Liver (tissue), 8 donors: ENCODE measurements at regions not wholly inside any gene's neighbourhood (a gene's known extent, or its start where the extent isn't known, plus 50 kb on each side); places are given as distances from the start of the nearest gene placed in this dataset.

Experiments used
- DNase-seq: peaks from one replicate; pipeline ENCODE4 v3.0.0-alpha.2; 2017; ENCODE audit warnings: low spot score
- H3K27ac ChIP-seq, 2 donors: one replicate each; pipeline ENCODE4 v1.7.0; 2013; ENCODE audit warnings: inconsistent platforms in 2 of 2, low read length in 2 of 2, control low read depth in 1 of 2, low read depth in 1 of 2, mild to moderate bottlenecking in 1 of 2
- H3K27me3 ChIP-seq, 4 donors: one replicate each; pipeline versions ENCODE4 v1.6.1 to v1.7.0; 2013; ENCODE audit warnings: low read length in 3 of 4, inconsistent platforms in 1 of 4, mild to moderate bottlenecking in 1 of 4, moderate library complexity in 1 of 4; ENCODE audit not compliant: control insufficient read depth in 4 of 4, insufficient read depth in 4 of 4
- H3K36me3 ChIP-seq, 4 donors: one replicate each; pipeline versions ENCODE4 v1.6.1 to v1.7.0; 2013; ENCODE audit warnings: low read length in 3 of 4, mild to moderate bottlenecking in 3 of 4, low read depth in 1 of 4, moderate library complexity in 1 of 4; ENCODE audit not compliant: control insufficient read depth in 4 of 4, insufficient read depth in 3 of 4
- H3K4me1 ChIP-seq, 4 donors: one replicate each; pipeline versions ENCODE4 v1.6.1 to v1.7.0; 2013; ENCODE audit warnings: low read length in 3 of 4, mild to moderate bottlenecking in 3 of 4, moderate library complexity in 1 of 4; ENCODE audit not compliant: control insufficient read depth in 4 of 4, insufficient read depth in 4 of 4
- H3K4me3 ChIP-seq, 3 donors: one replicate each; pipeline versions ENCODE4 v1.6.1 to v1.7.0; 2013; ENCODE audit warnings: low read length in 3 of 3, control low read depth in 1 of 3, low read depth in 1 of 3, mild to moderate bottlenecking in 1 of 3
- H3K9ac ChIP-seq, 2 donors: one replicate each; pipeline ENCODE4 v1.7.0; 2013; ENCODE audit warnings: low read length in 2 of 2, mild to moderate bottlenecking in 2 of 2, moderate library complexity in 2 of 2, control low read depth in 1 of 2, low read depth in 1 of 2
- H3K9me3 ChIP-seq, 4 donors: one replicate each; pipeline versions ENCODE4 v1.6.1 to v1.7.0; 2013; ENCODE audit warnings: low read length in 3 of 4; ENCODE audit not compliant: control insufficient read depth in 4 of 4
- ATF3 ChIP-seq: IDR thresholded peaks from 2 replicates; pipeline ENCODE4 v1.6.1; 2016; ENCODE audit warnings: antibody characterized with exemption
- CTCF ChIP-seq: fragments of 150-350 bp; IDR thresholded peaks from 2 replicates; pipeline ENCODE4 v1.5.1; 2017; ENCODE audit warnings: improper control_type of control experiment, low read depth, low read length; ENCODE audit not compliant: missing input control
- EGR1 ChIP-seq, 2 donors: IDR thresholded peaks; 2 replicates each; pipeline ENCODE4 v1.6.1; 2016 to 2018; ENCODE audit warnings: antibody characterized with exemption in 2 of 2, low read depth in 2 of 2
- FOXA1 ChIP-seq: IDR thresholded peaks from 2 replicates; pipeline ENCODE4 v1.6.1; 2016; ENCODE audit warnings: antibody characterized with exemption
- FOXA2 ChIP-seq: IDR thresholded peaks from 2 replicates; pipeline ENCODE4 v1.6.1; 2016; ENCODE audit warnings: antibody characterized with exemption
- GABPA ChIP-seq, 2 donors: IDR thresholded peaks in 1 of 2; conservative IDR thresholded peaks in 1 of 2; 2 replicates each; pipeline ENCODE4 v1.6.1; 2016; ENCODE audit warnings: antibody characterized with exemption in 2 of 2, mild to moderate bottlenecking in 1 of 2, moderate library complexity in 1 of 2
- HNF4A ChIP-seq, 2 donors: conservative IDR thresholded peaks; 2 replicates each; pipeline ENCODE4 v1.6.1; 2016; ENCODE audit warnings: antibody characterized with exemption in 2 of 2, mild to moderate bottlenecking in 2 of 2
- HNF4G ChIP-seq: IDR thresholded peaks from 2 replicates; pipeline ENCODE4 v1.6.1; 2016; ENCODE audit warnings: antibody characterized with exemption
- JUND ChIP-seq, 2 donors: IDR thresholded peaks; 2 replicates each; pipeline ENCODE4 v1.6.1; 2016; ENCODE audit warnings: antibody characterized with exemption in 2 of 2
- MAX ChIP-seq: IDR thresholded peaks from 2 replicates; pipeline ENCODE4 v1.6.1; 2016; ENCODE audit warnings: antibody characterized with exemption
- NR2F2 ChIP-seq: IDR thresholded peaks from 2 replicates; pipeline ENCODE4 v1.6.1; 2016; ENCODE audit warnings: antibody characterized with exemption
- RAD21 ChIP-seq, 2 donors: IDR thresholded peaks; 2 replicates each; pipeline ENCODE4 v1.6.1; 2016; ENCODE audit warnings: antibody characterized with exemption in 2 of 2, mild to moderate bottlenecking in 2 of 2
- RXRA ChIP-seq, 2 donors: IDR thresholded peaks; 2 replicates each; pipeline ENCODE4 v1.6.1; 2017 to 2018; ENCODE audit warnings: antibody characterized with exemption in 2 of 2, mild to moderate bottlenecking in 1 of 2
- SP1 ChIP-seq: IDR thresholded peaks from 2 replicates; pipeline ENCODE4 v1.6.1; 2018; ENCODE audit warnings: antibody characterized with exemption, mild to moderate bottlenecking
- TAF1 ChIP-seq: conservative IDR thresholded peaks from 2 replicates; pipeline ENCODE4 v1.6.1; 2016; ENCODE audit warnings: antibody characterized with exemption, mild to moderate bottlenecking
- YY1 ChIP-seq: IDR thresholded peaks from 2 replicates; pipeline ENCODE4 v1.6.1; 2016; ENCODE audit warnings: antibody characterized with exemption, mild to moderate bottlenecking
- WGBS: extraction: QIAGEN DNeasy Blood & Tissue Kit; methylation state at CpG from one replicate; pipeline ENCODE4 v1.1.7; 2013; 5-methylcytosine and 5-hydroxymethylcytosine counted together
- TF ChIP-seq, protein P1 (sequence below): IDR thresholded peaks from 2 replicates; pipeline ENCODE4 v1.6.1; 2016; ENCODE audit warnings: antibody characterized with exemption, mild to moderate bottlenecking
- TF ChIP-seq, protein P2 (sequence below): IDR thresholded peaks from 2 replicates; pipeline ENCODE4 v1.6.1; 2016; ENCODE audit warnings: antibody characterized with exemption
- donor health status: healthy.
- donor health status: healthy.
- donor health status: healthy.
- donor health status: healthy.
- donor health status: healthy.

DNA sequence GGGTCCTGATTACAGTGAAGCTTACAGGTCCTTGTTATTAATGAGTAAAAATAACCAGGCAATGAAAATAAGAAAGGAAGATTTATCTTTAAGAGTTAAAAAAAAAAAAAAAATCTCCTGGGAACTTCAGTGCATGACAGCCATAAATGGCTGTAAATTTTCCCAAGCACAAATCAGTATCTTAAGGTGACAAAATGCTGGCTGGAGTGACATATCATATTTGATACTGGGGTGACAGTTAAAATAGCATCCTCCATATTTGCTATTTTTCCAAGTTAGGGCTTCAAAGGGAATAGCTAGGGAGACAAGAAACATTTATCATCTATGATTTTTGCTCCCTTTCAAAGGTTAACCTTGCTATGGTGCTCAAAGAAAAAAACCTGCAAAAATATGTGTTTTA is 226.6 kb downstream of the PRDM2 start:
- Histone ChIP-seq H3K9ac (no peak overlapping the region), H3K4me3 (no peak overlapping the region), H3K4me1 (no peaks in the 10 kb centered on the region), H3K9me3 (no peaks in the 10 kb centered on the region), H3K36me3 (no peaks in the 10 kb centered on the region), H3K27me3 (peaks cover 0 to 6% (median under 1%) of the 10 kb centered on the region in 4 donors), H3K27ac (no peak overlapping the region)
- no peak for DNase-seq
- TF ChIP-seq NR2F2, result no peak
- TF ChIP-seq EGR1 (IDR thresholded peaks at IDR 0.05; ENCODE audit: low read depth in 2 of 2), result no peak
- no peak for TF ChIP-seq FOXA2
- TF ChIP-seq RXRA (IDR thresholded peaks at IDR 0.05), result no peak
- no peak for TF ChIP-seq TAF1
- TF ChIP-seq RAD21 (IDR thresholded peaks at IDR 0.05), result no peak

DNA sequence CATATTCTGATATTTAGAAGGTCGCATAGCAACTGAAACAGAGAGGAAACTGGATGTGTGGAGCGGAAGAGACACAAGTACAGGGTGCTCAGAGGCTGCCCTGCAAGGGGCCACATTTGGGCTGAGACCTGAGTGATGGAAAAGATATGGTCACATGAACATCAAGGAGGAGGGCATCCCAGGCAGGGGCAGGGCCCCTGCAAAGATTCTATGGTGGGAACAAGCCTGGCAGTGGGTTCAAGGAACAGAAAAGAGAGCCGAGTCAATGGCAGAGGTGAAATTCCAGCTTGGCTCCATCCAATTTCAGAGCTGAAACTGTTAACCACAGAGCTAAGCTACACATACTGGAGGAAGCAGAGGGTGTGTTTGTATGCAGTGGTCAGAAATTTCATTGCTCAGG is 227.7 kb downstream of the PRDM2 start:
- H3K4me1 ChIP-seq, result no peaks in the 10 kb centered on the region
- H3K9me3 ChIP-seq, result no peaks in the 10 kb centered on the region
- H3K36me3 ChIP-seq, result no peaks in the 10 kb centered on the region
- no peak overlapping the region for H3K9ac ChIP-seq
- peaks cover 0 to 3% (median under 1%) of the 10 kb centered on the region in 4 donors for H3K27me3 ChIP-seq
- 74% methylated on average over 3 of the region's 3 CpGs for WGBS
- no peak overlapping the region for H3K27ac ChIP-seq
- TF ChIP-seq CTCF (no peak), HNF4G (no peak), MAX (no peak), EGR1 (IDR thresholded peaks at IDR 0.05; ENCODE audit: low read depth in 2 of 2) (no peak), YY1 (no peak), JUND (IDR thresholded peaks at IDR 0.05) (no peak)
- H3K4me3 ChIP-seq, result no peak overlapping the region
- DNase-seq, result no peak

DNA sequence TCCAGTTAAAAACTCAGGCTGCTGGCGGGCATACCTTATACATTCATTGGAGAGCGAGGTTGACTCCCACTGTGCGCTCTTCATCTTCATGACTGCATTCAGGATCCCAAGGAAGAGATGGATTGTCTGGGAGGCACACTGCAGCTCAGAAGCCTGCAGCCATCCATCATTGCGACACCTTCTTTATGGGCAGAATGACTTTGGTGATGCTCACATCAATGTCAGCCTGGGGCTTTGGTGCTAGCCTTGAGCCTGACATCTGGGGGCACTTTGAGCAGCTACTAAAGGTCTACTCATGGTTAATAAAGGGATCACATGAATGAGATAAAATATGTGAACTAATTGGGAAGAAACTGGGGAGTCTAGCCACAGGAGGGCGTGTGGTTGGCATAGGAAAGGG is 229.3 kb downstream of the PRDM2 start:
- Histone ChIP-seq H3K27me3 (peaks cover 0 to 3% (median under 1%) of the 10 kb centered on the region in 4 donors), H3K4me1 (no peaks in the 10 kb centered on the region), H3K4me3 (no peak overlapping the region), H3K27ac (no peak overlapping the region), H3K9me3 (no peaks in the 10 kb centered on the region), H3K9ac (no peak overlapping the region), H3K36me3 (no peaks in the 10 kb centered on the region)
- DNase-seq, result no peak
- TF ChIP-seq HNF4G (no peak), MAX (no peak), EGR1 (IDR thresholded peaks at IDR 0.05; ENCODE audit: low read depth in 2 of 2) (no peak), YY1 (no peak), ATF3 (no peak), FOXA1 (no peak), RXRA (IDR thresholded peaks at IDR 0.05) (no peak), CTCF (no peak), GABPA (IDR thresholded peaks at IDR 0.05 in 1 of 2, conservative IDR thresholded peaks at IDR 0.05 in 1 of 2) (no peak), NR2F2 (no peak), TAF1 (no peak), FOXA2 (no peak), JUND (IDR thresholded peaks at IDR 0.05) (no peak), HNF4A (conservative IDR thresholded peaks at IDR 0.05) (no peak), SP1 (no peak), RAD21 (IDR thresholded peaks at IDR 0.05) (no peak)
- TF ChIP-seq, protein P1, sequence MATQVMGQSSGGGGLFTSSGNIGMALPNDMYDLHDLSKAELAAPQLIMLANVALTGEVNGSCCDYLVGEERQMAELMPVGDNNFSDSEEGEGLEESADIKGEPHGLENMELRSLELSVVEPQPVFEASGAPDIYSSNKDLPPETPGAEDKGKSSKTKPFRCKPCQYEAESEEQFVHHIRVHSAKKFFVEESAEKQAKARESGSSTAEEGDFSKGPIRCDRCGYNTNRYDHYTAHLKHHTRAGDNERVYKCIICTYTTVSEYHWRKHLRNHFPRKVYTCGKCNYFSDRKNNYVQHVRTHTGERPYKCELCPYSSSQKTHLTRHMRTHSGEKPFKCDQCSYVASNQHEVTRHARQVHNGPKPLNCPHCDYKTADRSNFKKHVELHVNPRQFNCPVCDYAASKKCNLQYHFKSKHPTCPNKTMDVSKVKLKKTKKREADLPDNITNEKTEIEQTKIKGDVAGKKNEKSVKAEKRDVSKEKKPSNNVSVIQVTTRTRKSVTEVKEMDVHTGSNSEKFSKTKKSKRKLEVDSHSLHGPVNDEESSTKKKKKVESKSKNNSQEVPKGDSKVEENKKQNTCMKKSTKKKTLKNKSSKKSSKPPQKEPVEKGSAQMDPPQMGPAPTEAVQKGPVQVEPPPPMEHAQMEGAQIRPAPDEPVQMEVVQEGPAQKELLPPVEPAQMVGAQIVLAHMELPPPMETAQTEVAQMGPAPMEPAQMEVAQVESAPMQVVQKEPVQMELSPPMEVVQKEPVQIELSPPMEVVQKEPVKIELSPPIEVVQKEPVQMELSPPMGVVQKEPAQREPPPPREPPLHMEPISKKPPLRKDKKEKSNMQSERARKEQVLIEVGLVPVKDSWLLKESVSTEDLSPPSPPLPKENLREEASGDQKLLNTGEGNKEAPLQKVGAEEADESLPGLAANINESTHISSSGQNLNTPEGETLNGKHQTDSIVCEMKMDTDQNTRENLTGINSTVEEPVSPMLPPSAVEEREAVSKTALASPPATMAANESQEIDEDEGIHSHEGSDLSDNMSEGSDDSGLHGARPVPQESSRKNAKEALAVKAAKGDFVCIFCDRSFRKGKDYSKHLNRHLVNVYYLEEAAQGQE, result no peak
- TF ChIP-seq, protein P2, sequence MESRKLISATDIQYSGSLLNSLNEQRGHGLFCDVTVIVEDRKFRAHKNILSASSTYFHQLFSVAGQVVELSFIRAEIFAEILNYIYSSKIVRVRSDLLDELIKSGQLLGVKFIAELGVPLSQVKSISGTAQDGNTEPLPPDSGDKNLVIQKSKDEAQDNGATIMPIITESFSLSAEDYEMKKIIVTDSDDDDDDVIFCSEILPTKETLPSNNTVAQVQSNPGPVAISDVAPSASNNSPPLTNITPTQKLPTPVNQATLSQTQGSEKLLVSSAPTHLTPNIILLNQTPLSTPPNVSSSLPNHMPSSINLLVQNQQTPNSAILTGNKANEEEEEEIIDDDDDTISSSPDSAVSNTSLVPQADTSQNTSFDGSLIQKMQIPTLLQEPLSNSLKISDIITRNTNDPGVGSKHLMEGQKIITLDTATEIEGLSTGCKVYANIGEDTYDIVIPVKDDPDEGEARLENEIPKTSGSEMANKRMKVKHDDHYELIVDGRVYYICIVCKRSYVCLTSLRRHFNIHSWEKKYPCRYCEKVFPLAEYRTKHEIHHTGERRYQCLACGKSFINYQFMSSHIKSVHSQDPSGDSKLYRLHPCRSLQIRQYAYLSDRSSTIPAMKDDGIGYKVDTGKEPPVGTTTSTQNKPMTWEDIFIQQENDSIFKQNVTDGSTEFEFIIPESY, result no peak
- WGBS, result 58% methylated on average over 5 of the region's 5 CpGs
